ENCODE measurements at regions not wholly inside any gene's neighbourhood (a gene's known extent, or its start where the extent isn't known, plus 50 kb on each side); places are given as distances from the start of the nearest gene placed in this dataset.

DNA sequence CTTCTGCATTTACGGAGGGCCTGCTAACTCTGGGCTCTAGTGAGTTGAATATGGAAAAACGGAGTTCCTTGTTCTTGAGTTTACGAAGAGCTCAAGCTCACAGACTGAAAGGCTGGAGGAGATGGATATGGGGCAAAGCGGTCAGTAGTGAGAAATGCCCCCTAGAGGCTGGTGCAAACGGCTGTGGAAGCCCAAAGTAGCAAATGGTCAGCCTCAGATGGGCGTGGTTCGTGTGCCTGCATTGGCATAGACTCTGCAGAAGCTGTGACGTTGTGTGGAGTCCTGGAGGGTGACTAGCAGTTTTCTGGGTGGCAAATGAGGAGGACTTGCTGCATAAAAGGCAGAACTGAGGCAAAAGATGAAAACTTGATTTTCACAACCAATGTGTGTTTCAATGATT, 93.6 kb upstream of the TWIST2 start:
- TF ChIP-seq MAX (IDR thresholded peaks at IDR 0.05; ENCODE audit: low read depth): no peak
- TF ChIP-seq POLR2AphosphoS5 (IDR thresholded peaks at IDR 0.05; ENCODE audit: low read depth, low read length): no peak
- TF ChIP-seq SIN3A (IDR thresholded peaks at IDR 0.05; ENCODE audit: borderline replicate concordance, low read depth, low read length): no peak
- no peak for TF ChIP-seq SMC3 (IDR thresholded peaks at IDR 0.05; ENCODE audit: low read depth, low read length)
- TF ChIP-seq, protein P1, sequence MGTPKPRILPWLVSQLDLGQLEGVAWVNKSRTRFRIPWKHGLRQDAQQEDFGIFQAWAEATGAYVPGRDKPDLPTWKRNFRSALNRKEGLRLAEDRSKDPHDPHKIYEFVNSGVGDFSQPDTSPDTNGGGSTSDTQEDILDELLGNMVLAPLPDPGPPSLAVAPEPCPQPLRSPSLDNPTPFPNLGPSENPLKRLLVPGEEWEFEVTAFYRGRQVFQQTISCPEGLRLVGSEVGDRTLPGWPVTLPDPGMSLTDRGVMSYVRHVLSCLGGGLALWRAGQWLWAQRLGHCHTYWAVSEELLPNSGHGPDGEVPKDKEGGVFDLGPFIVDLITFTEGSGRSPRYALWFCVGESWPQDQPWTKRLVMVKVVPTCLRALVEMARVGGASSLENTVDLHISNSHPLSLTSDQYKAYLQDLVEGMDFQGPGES (IDR thresholded peaks at IDR 0.05; ENCODE audit: low read depth, low read length): no peak

Measured in SK-N-SH (cell line).